SJCRH30 (cell line): ENCODE measurements at regions not wholly inside any gene's neighbourhood (a gene's known extent, or its start where the extent isn't known, plus 50 kb on each side); places are given as distances from the start of the nearest gene placed in this dataset.
"Not testable (repeated sequence)": the region's sequence is repeated elsewhere in the genome, so short reads cannot be mapped to it uniquely, and the experiment has no call there.

ENCODE experiments used
- DNase-seq, 2 experiments: peaks; one replicate each; pipeline ENCODE4 v3.0.0-alpha.2; 2015 to 2020
- H3K27ac ChIP-seq: fragments of 250-450 bp; sonication (Bioruptor Pico); 2 replicates; pipeline ENCODE4 v1.5.1; 2020; ENCODE audit warnings: mild to moderate bottlenecking, moderate library complexity
- H3K27me3 ChIP-seq: fragments of 250-450 bp; sonication (Bioruptor Pico); 2 replicates; pipeline ENCODE4 v1.5.1; 2020; ENCODE audit warnings: mild to moderate bottlenecking, moderate library complexity
- H3K36me3 ChIP-seq: fragments of 250-450 bp; sonication (Bioruptor Pico); 2 replicates; pipeline ENCODE4 v1.5.1; 2020; ENCODE audit warnings: mild to moderate bottlenecking, moderate library complexity
- H3K4me1 ChIP-seq: fragments of 250-450 bp; sonication (Bioruptor Pico); 2 replicates; pipeline ENCODE4 v1.5.1; 2020; ENCODE audit warnings: mild to moderate bottlenecking, moderate library complexity
- H3K4me3 ChIP-seq: fragments of 250-450 bp; sonication (Bioruptor Pico); 2 replicates; pipeline ENCODE4 v1.5.1; 2020; ENCODE audit warnings: mild to moderate bottlenecking, moderate library complexity
- H3K9me3 ChIP-seq: fragments of 250-450 bp; sonication (Bioruptor Pico); replicated peaks from 2 replicates; pipeline ENCODE4 v1.5.1; 2020; ENCODE audit warnings: mild to moderate bottlenecking, moderate library complexity

DNA sequence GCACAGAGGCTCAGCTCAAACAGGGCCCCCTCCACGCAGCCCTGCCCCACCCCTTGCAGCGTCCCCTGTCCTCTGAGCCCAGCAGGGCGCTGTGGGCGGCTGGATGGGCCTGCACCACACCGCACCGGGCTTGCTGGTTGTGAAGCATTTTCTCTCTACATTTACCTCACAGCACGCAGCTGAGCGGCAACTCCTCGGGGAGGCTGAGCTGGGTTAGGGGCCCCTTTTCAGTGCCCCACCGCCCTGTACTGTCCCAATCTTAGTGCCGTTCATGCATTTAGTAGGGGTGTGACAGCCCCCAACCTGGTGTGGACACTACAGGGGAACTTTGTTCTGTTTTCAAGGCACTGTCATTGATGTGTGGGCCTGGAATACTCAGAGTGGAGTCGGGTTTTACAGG lies 97.7 kb downstream of the TNFRSF13B start:
- H3K9me3 ChIP-seq, DNase-seq, H3K4me3 ChIP-seq, H3K27ac ChIP-seq, H3K4me1 ChIP-seq, H3K27me3 ChIP-seq, H3K36me3 ChIP-seq: not testable (repeated sequence)

DNA sequence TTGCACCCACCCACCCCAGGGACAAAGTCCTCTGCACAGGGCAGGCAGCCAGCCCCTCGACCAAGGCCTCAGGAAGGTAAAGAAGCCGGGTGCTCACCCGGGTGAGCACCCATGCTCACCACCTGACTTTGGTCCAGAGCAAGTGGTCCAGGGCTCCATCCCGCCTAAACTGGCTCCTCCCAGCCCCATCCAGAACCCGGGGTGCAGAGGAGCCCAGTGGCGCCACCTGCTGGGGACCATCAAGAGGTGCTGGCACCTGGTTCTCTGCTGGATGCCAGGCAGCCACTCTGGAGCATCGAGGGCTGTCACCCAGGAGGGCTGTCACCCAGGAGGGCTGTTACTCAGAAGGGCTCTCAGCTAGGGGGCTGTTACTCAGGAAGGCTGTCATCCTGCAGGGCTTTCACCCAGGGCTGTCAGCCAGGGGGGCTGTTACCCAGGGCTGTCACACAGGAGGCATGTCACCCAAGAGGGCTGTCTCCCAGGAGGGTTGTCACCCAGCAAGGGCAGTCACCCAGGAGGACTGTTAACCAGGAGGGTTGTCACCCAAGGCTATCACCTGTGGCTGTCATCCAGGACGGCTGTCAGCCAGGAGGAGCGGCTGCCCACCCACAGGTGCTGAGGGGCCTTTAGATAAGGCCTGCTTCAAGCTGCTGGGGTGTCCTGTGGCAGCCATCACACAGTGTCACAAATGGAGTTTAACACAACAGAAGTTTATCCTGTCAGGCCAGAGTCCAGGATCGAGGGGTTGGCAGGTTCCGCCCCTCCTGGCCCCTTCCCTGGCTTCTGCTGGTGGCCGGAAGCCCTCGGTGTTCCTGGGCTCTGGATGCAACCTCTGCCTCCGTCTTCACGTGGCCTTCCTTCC lies 98.5 kb downstream of the TNFRSF13B start:
- peak; percentile 74 to 82 for DNase-seq
- Histone ChIP-seq H3K27ac (no peak overlapping the region), H3K27me3 (peaks cover 8% of the 10 kb centered on the region), H3K4me3 (no peak overlapping the region), H3K9me3 (peaks cover 2% of the 10 kb centered on the region; the same call in 1 of the 2 replicates), H3K4me1 (no peaks in the 10 kb centered on the region), H3K36me3 (no peaks in the 10 kb centered on the region)

- Histone ChIP-seq H3K27me3 (peaks cover 8% of the 10 kb centered on the region), H3K4me3 (no peak overlapping the region), H3K36me3 (no peaks in the 10 kb centered on the region), H3K4me1 (no peaks in the 10 kb centered on the region), H3K9me3 (peaks cover 3% of the 10 kb centered on the region; the same call in 1 of the 2 replicates), H3K27ac (no peak overlapping the region)
- DNase-seq: peak in 1 of 2 experiments; percentile 16
These were observed 99.4 kb downstream of the TNFRSF13B start for GRCh38 chr17:16872351-16873173.

GRCh38 chr17:16871446-16872190 lies 100.3 kb downstream of the TNFRSF13B start:
- not testable (repeated sequence) for H3K27ac ChIP-seq, H3K4me1 ChIP-seq, H3K4me3 ChIP-seq, H3K36me3 ChIP-seq, H3K9me3 ChIP-seq, H3K27me3 ChIP-seq
- DNase-seq: peak in 1 of 2 experiments; percentile 2

DNA sequence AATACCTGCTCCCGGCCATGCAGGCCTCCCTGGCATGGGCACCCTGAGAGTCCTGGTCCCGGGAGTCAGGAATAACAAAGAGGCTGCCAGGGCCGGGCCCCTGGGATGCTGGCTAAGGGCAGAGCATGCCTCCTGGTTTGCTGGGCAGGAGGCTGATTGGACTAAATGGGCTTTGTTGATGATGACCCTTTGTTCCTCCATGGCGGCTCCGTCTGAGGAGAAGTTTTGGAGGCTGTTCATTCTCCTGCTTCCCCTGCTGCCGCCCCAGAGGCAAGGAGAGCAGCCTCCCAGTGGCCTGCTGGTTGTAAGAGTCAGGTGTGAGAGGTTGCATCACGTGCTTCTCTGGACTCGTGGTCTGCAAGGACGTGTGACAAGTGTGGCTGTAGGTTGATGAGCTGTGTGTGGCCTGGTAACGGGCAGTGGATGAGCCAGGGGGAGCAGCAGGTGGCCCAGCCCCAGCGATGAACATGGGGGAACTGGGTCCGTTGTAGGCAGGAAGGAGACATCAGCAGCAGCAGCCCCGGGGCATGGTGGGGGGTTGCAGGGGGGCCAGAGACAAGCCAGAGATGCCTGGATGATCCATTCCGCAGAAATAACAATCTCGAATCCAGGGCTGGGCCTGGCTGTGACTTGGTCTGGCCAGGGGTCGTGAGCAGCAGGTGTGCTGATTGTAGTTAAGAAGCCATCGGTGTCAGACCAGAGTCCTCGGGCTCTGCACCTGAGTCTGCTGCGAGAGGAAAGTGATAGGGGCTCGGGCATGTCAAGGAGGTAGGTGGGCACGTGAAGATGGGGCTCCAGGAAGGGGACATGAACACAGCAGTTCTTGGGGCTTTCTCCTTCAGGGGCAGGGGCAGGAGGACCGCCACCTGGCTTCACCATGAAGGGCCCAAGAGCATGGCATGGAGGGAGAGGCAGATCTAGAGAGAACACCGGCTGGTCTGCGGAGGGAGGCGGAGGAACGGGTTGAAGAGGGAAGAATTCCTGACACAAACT lies 101.4 kb downstream of the TNFRSF13B start:
- Histone ChIP-seq H3K27me3 (peaks cover 8% of the 10 kb centered on the region), H3K27ac (no peak overlapping the region), H3K4me1 (no peaks in the 10 kb centered on the region), H3K4me3 (no peak overlapping the region), H3K9me3 (peaks cover 3% of the 10 kb centered on the region; the same call in 1 of the 2 replicates), H3K36me3 (no peaks in the 10 kb centered on the region)
- DNase-seq: peak in 1 of 2 experiments; percentile 8

DNA sequence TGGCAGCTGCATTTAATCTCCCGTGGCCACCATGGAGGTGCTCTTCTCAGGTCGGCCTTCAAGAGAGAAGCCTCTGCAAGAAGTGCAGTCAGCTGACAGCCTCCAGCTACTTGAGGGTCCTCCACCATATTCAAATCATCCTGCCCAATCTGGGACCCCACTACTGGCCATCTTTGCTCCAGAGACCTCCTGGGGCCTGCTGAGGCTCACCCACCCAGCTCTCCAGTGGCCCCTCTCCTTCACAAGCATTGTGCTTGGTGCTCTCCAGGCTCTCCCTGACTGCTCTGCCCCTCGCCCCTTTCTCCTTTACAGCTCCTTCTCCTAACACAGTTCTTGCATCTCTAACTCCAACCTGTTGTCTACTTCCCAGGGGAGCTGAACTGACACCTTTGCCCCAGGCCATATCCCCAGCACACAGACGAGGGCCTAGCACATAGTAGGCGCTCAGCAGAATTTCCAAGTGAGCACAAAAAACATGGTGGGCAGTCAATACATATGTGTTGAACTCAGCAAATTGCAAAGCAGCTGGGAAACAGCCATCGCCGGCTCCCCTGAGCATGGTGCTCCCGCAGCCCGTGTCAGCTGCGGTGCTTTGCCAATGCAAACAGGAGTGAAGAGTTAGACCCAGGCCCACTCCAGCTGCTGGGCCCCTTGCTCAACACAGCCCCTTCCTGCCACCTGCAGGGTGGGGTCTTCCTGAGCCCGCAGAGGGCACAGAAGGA lies 102.2 kb downstream of the TNFRSF13B start:
- not testable (repeated sequence) for H3K27me3 ChIP-seq, DNase-seq, H3K36me3 ChIP-seq, H3K4me3 ChIP-seq, H3K4me1 ChIP-seq, H3K9me3 ChIP-seq, H3K27ac ChIP-seq

DNA sequence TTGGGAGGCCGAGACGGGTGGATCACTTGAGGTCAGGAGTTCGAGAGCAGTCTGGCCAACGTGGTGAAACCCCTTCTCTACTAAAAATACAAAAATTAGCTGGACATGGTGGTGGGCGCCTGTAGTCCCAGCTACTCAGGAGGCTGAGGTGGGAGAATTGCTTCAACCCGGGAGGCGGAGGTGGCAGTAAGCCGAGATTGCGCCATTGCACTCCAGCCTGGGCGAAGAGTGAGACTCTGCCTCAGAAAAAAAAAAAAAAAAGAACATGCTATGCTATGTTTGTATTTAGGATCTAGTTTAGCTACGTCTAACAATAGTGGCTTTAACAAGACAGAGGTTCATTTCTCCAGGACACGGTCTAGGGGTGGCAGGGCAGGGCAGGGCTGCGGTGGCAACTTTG lies 103.3 kb downstream of the TNFRSF13B start:
- not testable (repeated sequence) for H3K4me3 ChIP-seq, DNase-seq, H3K4me1 ChIP-seq, H3K27me3 ChIP-seq, H3K36me3 ChIP-seq, H3K9me3 ChIP-seq, H3K27ac ChIP-seq

- not testable (repeated sequence) for H3K36me3 ChIP-seq, H3K9me3 ChIP-seq, DNase-seq, H3K4me3 ChIP-seq, H3K27me3 ChIP-seq, H3K4me1 ChIP-seq, H3K27ac ChIP-seq
These were observed 104.4 kb downstream of the TNFRSF13B start for GRCh38 chr17:16867545-16867944.

GRCh38 chr17:16866841-16867240 lies 105.1 kb downstream of the TNFRSF13B start:
- not testable (repeated sequence) for H3K27ac ChIP-seq, H3K4me1 ChIP-seq, H3K27me3 ChIP-seq

GRCh38 chr17:16866436-16866835 lies 105.5 kb downstream of the TNFRSF13B start:
- no peaks in the 10 kb centered on the region for H3K4me1 ChIP-seq
- H3K9me3 ChIP-seq: 0 out of 2 replicates have a peak, but pooled peaks cover 3% of the 10 kb centered on the region
- no peak overlapping the region for H3K4me3 ChIP-seq
- no peaks in the 10 kb centered on the region for H3K36me3 ChIP-seq
- no peaks in the 10 kb centered on the region for H3K27me3 ChIP-seq
- no peak for DNase-seq
- no peak overlapping the region for H3K27ac ChIP-seq

More at GRCh38 chr17:16866841-16867240, 105.1 kb downstream of the TNFRSF13B start:
- H3K9me3 ChIP-seq, H3K36me3 ChIP-seq, H3K4me3 ChIP-seq, DNase-seq: not testable (repeated sequence)

DNA sequence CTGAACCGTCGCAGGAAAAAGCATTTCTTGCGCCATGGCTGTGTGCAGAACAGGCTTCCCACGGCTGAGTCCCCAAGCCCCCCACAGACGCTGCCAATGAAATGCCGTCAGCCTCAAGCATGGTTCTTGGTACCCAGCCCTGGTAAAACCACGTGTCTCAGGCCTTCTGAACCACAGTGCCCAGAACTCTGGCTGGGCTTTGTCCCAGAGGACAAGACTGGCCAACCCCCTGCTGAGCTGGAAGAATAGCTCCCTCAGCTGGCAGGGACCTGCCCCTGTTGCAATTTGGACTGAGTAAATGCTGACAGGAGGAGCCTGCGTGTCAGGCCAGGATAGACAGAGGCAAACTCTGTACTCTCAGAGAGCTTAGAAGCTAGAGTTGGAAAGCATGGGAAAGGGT lies 106.2 kb downstream of the TNFRSF13B start:
- not testable (repeated sequence) for H3K9me3 ChIP-seq, H3K4me3 ChIP-seq, H3K36me3 ChIP-seq, H3K27me3 ChIP-seq, H3K27ac ChIP-seq, H3K4me1 ChIP-seq, DNase-seq

- H3K4me1 ChIP-seq, DNase-seq, H3K27me3 ChIP-seq, H3K4me3 ChIP-seq, H3K36me3 ChIP-seq, H3K27ac ChIP-seq, H3K9me3 ChIP-seq: not testable (repeated sequence)
These were observed 106.8 kb downstream of the TNFRSF13B start for GRCh38 chr17:16865077-16865613.

- H3K27me3 ChIP-seq, H3K4me3 ChIP-seq, DNase-seq, H3K36me3 ChIP-seq, H3K27ac ChIP-seq, H3K9me3 ChIP-seq, H3K4me1 ChIP-seq: not testable (repeated sequence)
These were observed 107.3 kb downstream of the TNFRSF13B start for GRCh38 chr17:16864462-16865076.
